Fibroblast of pulmonary artery (primary cell): ENCODE measurements at regions not wholly inside any gene's neighbourhood (a gene's known extent, or its start where the extent isn't known, plus 50 kb on each side); places are given as distances from the start of the nearest gene placed in this dataset.
A peak's percentile ranks its signal among the peaks of the same experiment; 100 is the strongest.

Experiments used
- DNase-seq: peaks from one replicate; pipeline ENCODE4 v3.0.0-alpha.2; 2010; ENCODE audit warnings: low read depth
- H3K4me3 ChIP-seq: replicated peaks from 2 replicates; pipeline ENCODE4 v1.5.1; 2011; ENCODE audit warnings: low read depth, mild to moderate bottlenecking, control low read depth, low read length, moderate library complexity
- TF ChIP-seq, protein P1 (sequence below): IDR thresholded peaks from 2 replicates; pipeline ENCODE4 v1.5.1; 2011; ENCODE audit warnings: mild to moderate bottlenecking, control low read depth, low read length, inconsistent platforms; ENCODE audit errors: missing control alignments

DNA sequence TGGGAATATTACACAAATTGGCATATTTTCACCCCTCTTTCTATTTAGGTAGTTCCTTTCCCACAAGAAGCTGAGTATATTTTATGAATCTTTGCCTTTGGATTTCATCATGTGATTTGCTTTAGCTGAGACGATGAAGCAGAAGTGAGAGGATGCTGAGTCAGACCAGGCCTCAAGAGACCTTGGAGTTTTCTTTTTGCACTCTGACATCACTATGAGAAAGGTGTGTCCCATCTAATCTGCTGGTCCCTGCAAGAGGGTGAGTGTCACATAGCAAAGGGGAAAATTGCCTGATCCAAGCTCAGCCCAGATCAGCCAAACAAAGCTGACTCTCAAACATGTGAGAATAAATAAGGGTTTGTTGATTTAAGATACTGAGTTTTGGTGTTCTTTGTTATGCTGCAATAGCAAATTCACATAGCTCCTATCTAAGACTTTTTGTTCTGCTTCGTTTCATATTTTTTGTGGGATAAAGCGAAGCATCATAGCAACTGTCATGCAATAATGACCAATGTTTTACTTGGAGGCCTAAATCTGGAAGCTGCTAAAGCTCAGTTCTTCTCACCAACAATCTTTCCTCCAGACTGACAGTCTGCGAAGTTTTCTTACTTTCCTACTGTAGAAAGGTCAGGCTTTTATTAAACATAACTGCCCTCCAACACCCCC, 176.9 kb downstream of the PDHA2 start:
- no peak overlapping the region for H3K4me3 ChIP-seq
- peak; percentile 76 for DNase-seq
- TF ChIP-seq, protein P1, sequence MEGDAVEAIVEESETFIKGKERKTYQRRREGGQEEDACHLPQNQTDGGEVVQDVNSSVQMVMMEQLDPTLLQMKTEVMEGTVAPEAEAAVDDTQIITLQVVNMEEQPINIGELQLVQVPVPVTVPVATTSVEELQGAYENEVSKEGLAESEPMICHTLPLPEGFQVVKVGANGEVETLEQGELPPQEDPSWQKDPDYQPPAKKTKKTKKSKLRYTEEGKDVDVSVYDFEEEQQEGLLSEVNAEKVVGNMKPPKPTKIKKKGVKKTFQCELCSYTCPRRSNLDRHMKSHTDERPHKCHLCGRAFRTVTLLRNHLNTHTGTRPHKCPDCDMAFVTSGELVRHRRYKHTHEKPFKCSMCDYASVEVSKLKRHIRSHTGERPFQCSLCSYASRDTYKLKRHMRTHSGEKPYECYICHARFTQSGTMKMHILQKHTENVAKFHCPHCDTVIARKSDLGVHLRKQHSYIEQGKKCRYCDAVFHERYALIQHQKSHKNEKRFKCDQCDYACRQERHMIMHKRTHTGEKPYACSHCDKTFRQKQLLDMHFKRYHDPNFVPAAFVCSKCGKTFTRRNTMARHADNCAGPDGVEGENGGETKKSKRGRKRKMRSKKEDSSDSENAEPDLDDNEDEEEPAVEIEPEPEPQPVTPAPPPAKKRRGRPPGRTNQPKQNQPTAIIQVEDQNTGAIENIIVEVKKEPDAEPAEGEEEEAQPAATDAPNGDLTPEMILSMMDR, result no peak

GRCh38 chr4:96025011-96025410, 185.1 kb downstream of the PDHA2 start:
- H3K4me3 ChIP-seq, result no peak overlapping the region
- TF ChIP-seq, protein P1, result no peak
- DNase-seq, result no peak

- TF ChIP-seq, protein P1, result peak; percentile 52
- no peak overlapping the region for H3K4me3 ChIP-seq
- peak; percentile 59 for DNase-seq
These were observed 195.8 kb downstream of the PDHA2 start for GRCh38 chr4:96035727-96036126.

DNA sequence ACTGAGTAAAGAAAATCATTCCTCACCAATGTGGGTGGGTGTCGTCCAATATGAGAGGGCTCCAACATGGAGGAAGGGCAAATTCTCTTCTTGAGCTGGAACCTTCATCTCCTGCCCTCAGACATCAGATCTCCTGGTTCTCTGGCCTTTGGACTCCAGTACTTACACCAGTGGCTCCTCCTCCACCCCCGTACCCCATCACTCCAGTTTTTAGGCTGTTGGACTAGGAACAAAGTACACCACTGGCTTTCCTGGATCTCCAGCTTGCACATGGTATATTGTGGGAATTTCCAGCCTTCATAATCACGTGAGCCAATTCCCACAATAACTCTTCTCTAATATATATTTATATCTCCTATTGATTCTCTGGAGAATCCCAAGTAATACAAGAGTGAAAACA, 196.9 kb downstream of the PDHA2 start:
- TF ChIP-seq, protein P1, result no peak
- no peak overlapping the region for H3K4me3 ChIP-seq
- no peak for DNase-seq

- no peak overlapping the region for H3K4me3 ChIP-seq
- peak; percentile 6 for DNase-seq
- TF ChIP-seq, protein P1, result no peak
These were observed 197.8 kb downstream of the PDHA2 start for GRCh38 chr4:96037705-96038104.

DNA sequence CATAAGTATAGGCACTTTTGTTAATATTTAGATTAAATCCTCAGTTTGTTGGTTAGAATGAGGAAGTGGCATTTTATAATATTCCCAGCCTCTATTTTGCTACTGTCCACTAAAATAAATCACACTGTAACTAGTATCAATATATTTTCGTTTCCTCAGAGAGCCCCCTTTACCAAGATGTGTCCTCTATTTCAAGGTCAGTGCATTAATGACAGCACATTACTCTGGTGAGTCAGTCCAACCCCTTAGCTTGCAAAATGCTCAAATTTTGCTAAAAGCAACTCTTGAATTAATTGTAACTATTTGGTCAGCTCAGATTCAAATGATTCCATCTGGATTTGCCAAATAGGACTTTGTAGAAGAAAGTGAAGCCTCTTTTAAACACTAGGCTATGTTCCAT, 199.3 kb downstream of the PDHA2 start:
- TF ChIP-seq, protein P1, result no peak
- no peak overlapping the region for H3K4me3 ChIP-seq
- DNase-seq, result no peak

GRCh38 chr4:96039803-96040436, 200.0 kb downstream of the PDHA2 start:
- no peak for DNase-seq
- H3K4me3 ChIP-seq, result no peak overlapping the region
- TF ChIP-seq, protein P1, result no peak
